ENCODE measurements at regions not wholly inside any gene's neighbourhood (a gene's known extent, or its start where the extent isn't known, plus 50 kb on each side); places are given as distances from the start of the nearest gene placed in this dataset.
"Not testable (repeated sequence)": the region's sequence is repeated elsewhere in the genome, so short reads cannot be mapped to it uniquely, and the experiment has no call there.

- Histone ChIP-seq H3K27me3 (ENCODE audit: insufficient read depth, low read length) (no peaks in the 10 kb centered on the region), H3K36me3 (ENCODE audit: insufficient read depth, low read length) (no peaks in the 10 kb centered on the region), H3K4me1 (ENCODE audit: insufficient read depth, low read length) (no peaks in the 10 kb centered on the region), H3K27ac (ENCODE audit: low read depth, low read length) (no peak overlapping the region), H3K4me3 (ENCODE audit: low read length in 2 of 2) (no peak overlapping the region), H3K9me3 (ENCODE audit: control insufficient read depth in 1 of 2, low read length in 2 of 2) (no peaks in the 10 kb centered on the region)
- no peak overlapping the region for H3K27ac Mint-ChIP-seq
- H3K36me3 Mint-ChIP-seq: no peaks in the 10 kb centered on the region
- intact Hi-C loops (cut with micrococcal nuclease): no loop called here
- POLR2A ChIA-PET (ENCODE audit: partially characterized antibody): no interaction called here
- H3K4me3 Mint-ChIP-seq: no peak overlapping the region
- CTCF ChIA-PET (ENCODE audit: partially characterized antibody): no interaction called here
- peaks cover 0 to 4% (median 0%) of the 10 kb centered on the region in 4 donors for H3K4me1 Mint-ChIP-seq
- no peak for DNase-seq
- H3K27me3 Mint-ChIP-seq: no peaks in the 10 kb centered on the region
- peaks cover 3 to 12% (median 6%) of the 10 kb centered on the region in 8 donors for H3K9me3 Mint-ChIP-seq
Observed at GRCh38 chr4:19492606-19493005, 759.1 kb upstream of the SLIT2 start.

- H3K27ac Mint-ChIP-seq: no peak overlapping the region
- H3K4me1 ChIP-seq (ENCODE audit: insufficient read depth, low read length): no peaks in the 10 kb centered on the region
- H3K36me3 ChIP-seq (ENCODE audit: insufficient read depth, low read length): no peaks in the 10 kb centered on the region
- intact Hi-C loops (cut with micrococcal nuclease): no loop called here
- H3K9me3 ChIP-seq (ENCODE audit: control insufficient read depth in 1 of 2, low read length in 2 of 2): no peaks in the 10 kb centered on the region
- no peak overlapping the region for H3K27ac ChIP-seq (ENCODE audit: low read depth, low read length)
- ChIA-PET POLR2A (ENCODE audit: partially characterized antibody) (no interaction called here), CTCF (ENCODE audit: partially characterized antibody) (no interaction called here)
- H3K27me3 ChIP-seq (ENCODE audit: insufficient read depth, low read length): no peaks in the 10 kb centered on the region
- H3K4me1 Mint-ChIP-seq: no peaks in the 10 kb centered on the region
- H3K27me3 Mint-ChIP-seq: no peaks in the 10 kb centered on the region
- no peak overlapping the region for H3K4me3 Mint-ChIP-seq
- no peak overlapping the region for H3K4me3 ChIP-seq (ENCODE audit: low read length in 2 of 2)
- peaks cover 0 to 7% (median 3%) of the 10 kb centered on the region in 8 donors for H3K9me3 Mint-ChIP-seq
- no peaks in the 10 kb centered on the region for H3K36me3 Mint-ChIP-seq
- DNase-seq: no peak
Observed at GRCh38 chr4:19486400-19486799, 765.3 kb upstream of the SLIT2 start.

GRCh38 chr4:19478791-19479190, 772.9 kb upstream of the SLIT2 start:
- Histone ChIP-seq H3K9me3 (ENCODE audit: control insufficient read depth in 1 of 2, low read length in 2 of 2) (no peaks in the 10 kb centered on the region), H3K4me1 (ENCODE audit: insufficient read depth, low read length) (no peaks in the 10 kb centered on the region), H3K36me3 (ENCODE audit: insufficient read depth, low read length) (no peaks in the 10 kb centered on the region), H3K4me3 (ENCODE audit: low read length in 2 of 2) (no peak overlapping the region), H3K27me3 (ENCODE audit: insufficient read depth, low read length) (no peaks in the 10 kb centered on the region), H3K27ac (ENCODE audit: low read depth, low read length) (no peak overlapping the region)
- ChIA-PET POLR2A (ENCODE audit: partially characterized antibody) (no interaction called here), CTCF (ENCODE audit: partially characterized antibody) (no interaction called here)
- no peak overlapping the region for H3K4me3 Mint-ChIP-seq
- H3K36me3 Mint-ChIP-seq: no peaks in the 10 kb centered on the region
- DNase-seq: no peak
- H3K9me3 Mint-ChIP-seq: peaks cover 0 to 13% (median 1%) of the 10 kb centered on the region in 8 donors
- no peaks in the 10 kb centered on the region for H3K4me1 Mint-ChIP-seq
- no peak overlapping the region for H3K27ac Mint-ChIP-seq
- H3K27me3 Mint-ChIP-seq: no peaks in the 10 kb centered on the region
- intact Hi-C loops (cut with micrococcal nuclease): no loop called here

GRCh38 chr4:19473569-19473968, 778.1 kb upstream of the SLIT2 start:
- POLR2A ChIA-PET (ENCODE audit: partially characterized antibody): no interaction called here
- H3K36me3 Mint-ChIP-seq: no peaks in the 10 kb centered on the region
- H3K27me3 Mint-ChIP-seq: no peaks in the 10 kb centered on the region
- no peaks in the 10 kb centered on the region for H3K4me1 Mint-ChIP-seq
- CTCF ChIA-PET (ENCODE audit: partially characterized antibody): no interaction called here
- no peak for DNase-seq
- Histone ChIP-seq H3K27me3 (ENCODE audit: insufficient read depth, low read length) (no peaks in the 10 kb centered on the region), H3K36me3 (ENCODE audit: insufficient read depth, low read length) (no peaks in the 10 kb centered on the region), H3K4me3 (ENCODE audit: low read length in 2 of 2) (no peak overlapping the region), H3K9me3 (ENCODE audit: control insufficient read depth in 1 of 2, low read length in 2 of 2) (peaks cover 0 to 4% of the 10 kb centered on the region in 2 donors), H3K27ac (ENCODE audit: low read depth, low read length) (no peak overlapping the region), H3K4me1 (ENCODE audit: insufficient read depth, low read length) (no peaks in the 10 kb centered on the region)
- intact Hi-C loops (cut with micrococcal nuclease): no loop called here
- H3K4me3 Mint-ChIP-seq: no peak overlapping the region
- H3K27ac Mint-ChIP-seq: no peak overlapping the region
- H3K9me3 Mint-ChIP-seq: peaks cover 0 to 24% (median 11%) of the 10 kb centered on the region in 8 donors

- no peak for DNase-seq
- Mint-ChIP-seq H3K36me3 (no peaks in the 10 kb centered on the region), H3K4me3 (no peak overlapping the region), H3K27me3 (no peaks in the 10 kb centered on the region), H3K27ac (no peak overlapping the region), H3K4me1 (no peaks in the 10 kb centered on the region), H3K9me3 (peaks cover 0 to 28% (median 14%) of the 10 kb centered on the region in 8 donors)
- CTCF ChIA-PET (ENCODE audit: partially characterized antibody): no interaction called here
- Histone ChIP-seq H3K9me3 (ENCODE audit: control insufficient read depth in 1 of 2, low read length in 2 of 2) (peaks cover 0 to 4% of the 10 kb centered on the region in 2 donors), H3K36me3 (ENCODE audit: insufficient read depth, low read length) (no peaks in the 10 kb centered on the region), H3K4me1 (ENCODE audit: insufficient read depth, low read length) (no peaks in the 10 kb centered on the region), H3K4me3 (ENCODE audit: low read length in 2 of 2) (no peak overlapping the region), H3K27me3 (ENCODE audit: insufficient read depth, low read length) (no peaks in the 10 kb centered on the region), H3K27ac (ENCODE audit: low read depth, low read length) (no peak overlapping the region)
- intact Hi-C loops (cut with micrococcal nuclease): no loop called here
- POLR2A ChIA-PET (ENCODE audit: partially characterized antibody): no interaction called here
Observed at GRCh38 chr4:19472666-19473065, 779.0 kb upstream of the SLIT2 start.

GRCh38 chr4:19470001-19470400, 781.7 kb upstream of the SLIT2 start:
- H3K27ac Mint-ChIP-seq; H3K27me3 Mint-ChIP-seq; H3K9me3 ChIP-seq (ENCODE audit: control insufficient read depth in 1 of 2, low read length in 2 of 2); H3K36me3 Mint-ChIP-seq; H3K27me3 ChIP-seq (ENCODE audit: insufficient read depth, low read length); DNase-seq; H3K27ac ChIP-seq (ENCODE audit: low read depth, low read length); intact Hi-C loops (cut with micrococcal nuclease); H3K4me1 ChIP-seq (ENCODE audit: insufficient read depth, low read length); H3K4me3 ChIP-seq (ENCODE audit: low read length in 2 of 2); H3K36me3 ChIP-seq (ENCODE audit: insufficient read depth, low read length); H3K4me1 Mint-ChIP-seq; H3K4me3 Mint-ChIP-seq; POLR2A ChIA-PET (ENCODE audit: partially characterized antibody); CTCF ChIA-PET (ENCODE audit: partially characterized antibody): not testable (repeated sequence)
- peaks cover 2 to 26% (median 16%) of the 10 kb centered on the region in 8 donors for H3K9me3 Mint-ChIP-seq

GRCh38 chr4:19462117-19462516, 789.6 kb upstream of the SLIT2 start:
- Histone ChIP-seq H3K27ac (ENCODE audit: low read depth, low read length) (no peak overlapping the region), H3K27me3 (ENCODE audit: insufficient read depth, low read length) (no peaks in the 10 kb centered on the region), H3K36me3 (ENCODE audit: insufficient read depth, low read length) (no peaks in the 10 kb centered on the region), H3K4me3 (ENCODE audit: low read length in 2 of 2) (no peak overlapping the region), H3K4me1 (ENCODE audit: insufficient read depth, low read length) (no peaks in the 10 kb centered on the region), H3K9me3 (ENCODE audit: control insufficient read depth in 1 of 2, low read length in 2 of 2) (peaks cover 0 to 4% of the 10 kb centered on the region in 2 donors)
- Mint-ChIP-seq H3K27me3 (no peaks in the 10 kb centered on the region), H3K36me3 (no peaks in the 10 kb centered on the region), H3K4me3 (no peak overlapping the region), H3K9me3 (peaks cover 0 to 13% (median 7%) of the 10 kb centered on the region in 8 donors), H3K4me1 (no peaks in the 10 kb centered on the region), H3K27ac (no peak overlapping the region)
- ChIA-PET CTCF (ENCODE audit: partially characterized antibody) (no interaction called here), POLR2A (ENCODE audit: partially characterized antibody) (no interaction called here)
- intact Hi-C loops (cut with micrococcal nuclease): no loop called here
- DNase-seq: no peak

Measured in CD4-positive, alpha-beta memory T cell (primary cell).